NCI-H82 treated with DMSO at 0.1 percent for 48 hours (cell line): ENCODE measurements at regions not wholly inside any gene's neighbourhood (a gene's known extent, or its start where the extent isn't known, plus 50 kb on each side); places are given as distances from the start of the nearest gene placed in this dataset.
A peak's percentile ranks its signal among the peaks of the same experiment; 100 is the strongest.

Experiments
- DNase-seq: peaks from one replicate; lab custom pipeline; 2025; ENCODE audit not compliant: unreplicated experiment; lab: John Stamatoyannopoulos, UW

GRCh38 chrX:149161435-149162088 is 343.5 kb downstream of the IDS start:
- DNase-seq = peak; percentile 85

GRCh38 chrX:149157976-149158375 is 347.1 kb downstream of the IDS start:
- peak; percentile 46 for DNase-seq

GRCh38 chrX:149152941-149153340 is 352.2 kb downstream of the IDS start:
- no peak for DNase-seq

GRCh38 chrX:149151805-149152757 is 353.0 kb downstream of the IDS start:
- DNase-seq = no peak

GRCh38 chrX:149145845-149146285 is 359.2 kb downstream of the IDS start:
- DNase-seq = no peak

- no peak for DNase-seq
These were observed 373.3 kb downstream of the IDS start for GRCh38 chrX:149131774-149132173.

- no peak for DNase-seq
These were observed 375.3 kb downstream of the IDS start for GRCh38 chrX:149129767-149130166.

GRCh38 chrX:149124526-149125108 is 380.5 kb downstream of the IDS start:
- no peak for DNase-seq

GRCh38 chrX:149121206-149121920 is 383.7 kb downstream of the IDS start:
- DNase-seq = no peak

- DNase-seq = no peak
These were observed 384.6 kb downstream of the IDS start for GRCh38 chrX:149120459-149120858.

- no peak for DNase-seq
These were observed 390.2 kb downstream of the IDS start for GRCh38 chrX:149114874-149115273.

GRCh38 chrX:149114001-149114400 is 391.1 kb downstream of the IDS start:
- no peak for DNase-seq

GRCh38 chrX:149097786-149098185 is 407.3 kb downstream of the IDS start:
- no peak for DNase-seq

GRCh38 chrX:149092179-149092578 is 412.9 kb downstream of the IDS start:
- no peak for DNase-seq

GRCh38 chrX:149079805-149080406 is 425.2 kb downstream of the IDS start:
- no peak for DNase-seq

- DNase-seq = no peak
These were observed 430.7 kb downstream of the IDS start for GRCh38 chrX:149074398-149074797.

GRCh38 chrX:149073479-149073878 is 431.6 kb downstream of the IDS start:
- no peak for DNase-seq

- DNase-seq = no peak
These were observed 435.2 kb downstream of the IDS start for GRCh38 chrX:149069899-149070298.

GRCh38 chrX:149060921-149061320 is 444.2 kb downstream of the IDS start:
- no peak for DNase-seq
